ENCODE measurements at regions not wholly inside any gene's neighbourhood (a gene's known extent, or its start where the extent isn't known, plus 50 kb on each side); places are given as distances from the start of the nearest gene placed in this dataset.

DNA sequence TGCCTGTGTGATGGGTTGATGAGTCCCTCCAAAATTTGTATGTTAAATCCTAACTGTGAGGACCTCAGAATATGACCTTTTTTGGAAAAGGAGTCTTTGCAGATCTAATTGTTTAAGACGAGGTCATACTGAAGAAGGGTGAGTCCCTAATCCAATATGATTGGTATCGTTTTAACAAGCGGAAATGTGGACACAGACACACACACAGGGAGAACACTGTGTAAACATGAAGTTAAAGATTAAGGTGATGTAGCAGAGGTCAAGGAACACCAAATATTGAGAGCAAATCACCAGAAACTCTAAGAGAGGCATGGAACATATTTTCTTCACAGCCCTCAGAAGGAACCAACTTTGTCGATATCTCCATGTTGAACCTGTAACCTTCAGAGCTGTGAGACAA is 1106.7 kb downstream of the SLC6A15 start:
- TF ChIP-seq, protein P1, sequence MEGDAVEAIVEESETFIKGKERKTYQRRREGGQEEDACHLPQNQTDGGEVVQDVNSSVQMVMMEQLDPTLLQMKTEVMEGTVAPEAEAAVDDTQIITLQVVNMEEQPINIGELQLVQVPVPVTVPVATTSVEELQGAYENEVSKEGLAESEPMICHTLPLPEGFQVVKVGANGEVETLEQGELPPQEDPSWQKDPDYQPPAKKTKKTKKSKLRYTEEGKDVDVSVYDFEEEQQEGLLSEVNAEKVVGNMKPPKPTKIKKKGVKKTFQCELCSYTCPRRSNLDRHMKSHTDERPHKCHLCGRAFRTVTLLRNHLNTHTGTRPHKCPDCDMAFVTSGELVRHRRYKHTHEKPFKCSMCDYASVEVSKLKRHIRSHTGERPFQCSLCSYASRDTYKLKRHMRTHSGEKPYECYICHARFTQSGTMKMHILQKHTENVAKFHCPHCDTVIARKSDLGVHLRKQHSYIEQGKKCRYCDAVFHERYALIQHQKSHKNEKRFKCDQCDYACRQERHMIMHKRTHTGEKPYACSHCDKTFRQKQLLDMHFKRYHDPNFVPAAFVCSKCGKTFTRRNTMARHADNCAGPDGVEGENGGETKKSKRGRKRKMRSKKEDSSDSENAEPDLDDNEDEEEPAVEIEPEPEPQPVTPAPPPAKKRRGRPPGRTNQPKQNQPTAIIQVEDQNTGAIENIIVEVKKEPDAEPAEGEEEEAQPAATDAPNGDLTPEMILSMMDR (IDR thresholded peaks at IDR 0.05) = no peak
- no peak for TF ChIP-seq POLR2A (IDR thresholded peaks at IDR 0.05)
